Liver (tissue), 8 donors: ENCODE measurements at regions not wholly inside any gene's neighbourhood (a gene's known extent, or its start where the extent isn't known, plus 50 kb on each side); places are given as distances from the start of the nearest gene placed in this dataset.

ENCODE experiments used
- DNase-seq: peaks from one replicate; pipeline ENCODE4 v3.0.0-alpha.2; 2017; ENCODE audit warnings: low spot score
- H3K27ac ChIP-seq, 2 donors: one replicate each; pipeline ENCODE4 v1.7.0; 2013; ENCODE audit warnings: inconsistent platforms in 2 of 2, low read length in 2 of 2, control low read depth in 1 of 2, low read depth in 1 of 2, mild to moderate bottlenecking in 1 of 2
- H3K27me3 ChIP-seq, 4 donors: one replicate each; pipeline versions ENCODE4 v1.6.1 to v1.7.0; 2013; ENCODE audit warnings: low read length in 3 of 4, inconsistent platforms in 1 of 4, mild to moderate bottlenecking in 1 of 4, moderate library complexity in 1 of 4; ENCODE audit not compliant: control insufficient read depth in 4 of 4, insufficient read depth in 4 of 4
- H3K36me3 ChIP-seq, 4 donors: one replicate each; pipeline versions ENCODE4 v1.6.1 to v1.7.0; 2013; ENCODE audit warnings: low read length in 3 of 4, mild to moderate bottlenecking in 3 of 4, low read depth in 1 of 4, moderate library complexity in 1 of 4; ENCODE audit not compliant: control insufficient read depth in 4 of 4, insufficient read depth in 3 of 4
- H3K4me1 ChIP-seq, 4 donors: one replicate each; pipeline versions ENCODE4 v1.6.1 to v1.7.0; 2013; ENCODE audit warnings: low read length in 3 of 4, mild to moderate bottlenecking in 3 of 4, moderate library complexity in 1 of 4; ENCODE audit not compliant: control insufficient read depth in 4 of 4, insufficient read depth in 4 of 4
- H3K4me3 ChIP-seq, 3 donors: one replicate each; pipeline versions ENCODE4 v1.6.1 to v1.7.0; 2013; ENCODE audit warnings: low read length in 3 of 3, control low read depth in 1 of 3, low read depth in 1 of 3, mild to moderate bottlenecking in 1 of 3
- H3K9ac ChIP-seq, 2 donors: one replicate each; pipeline ENCODE4 v1.7.0; 2013; ENCODE audit warnings: low read length in 2 of 2, mild to moderate bottlenecking in 2 of 2, moderate library complexity in 2 of 2, control low read depth in 1 of 2, low read depth in 1 of 2
- H3K9me3 ChIP-seq, 4 donors: one replicate each; pipeline versions ENCODE4 v1.6.1 to v1.7.0; 2013; ENCODE audit warnings: low read length in 3 of 4; ENCODE audit not compliant: control insufficient read depth in 4 of 4
- CTCF ChIP-seq: fragments of 150-350 bp; IDR thresholded peaks from 2 replicates; pipeline ENCODE4 v1.5.1; 2017; ENCODE audit warnings: improper control_type of control experiment, low read depth, low read length; ENCODE audit not compliant: missing input control
- EGR1 ChIP-seq, 2 donors: IDR thresholded peaks; 2 replicates each; pipeline ENCODE4 v1.6.1; 2016 to 2018; ENCODE audit warnings: antibody characterized with exemption in 2 of 2, low read depth in 2 of 2
- FOXA1 ChIP-seq: IDR thresholded peaks from 2 replicates; pipeline ENCODE4 v1.6.1; 2016; ENCODE audit warnings: antibody characterized with exemption
- GABPA ChIP-seq, 2 donors: IDR thresholded peaks in 1 of 2; conservative IDR thresholded peaks in 1 of 2; 2 replicates each; pipeline ENCODE4 v1.6.1; 2016; ENCODE audit warnings: antibody characterized with exemption in 2 of 2, mild to moderate bottlenecking in 1 of 2, moderate library complexity in 1 of 2
- HNF4A ChIP-seq, 2 donors: conservative IDR thresholded peaks; 2 replicates each; pipeline ENCODE4 v1.6.1; 2016; ENCODE audit warnings: antibody characterized with exemption in 2 of 2, mild to moderate bottlenecking in 2 of 2
- HNF4G ChIP-seq: IDR thresholded peaks from 2 replicates; pipeline ENCODE4 v1.6.1; 2016; ENCODE audit warnings: antibody characterized with exemption
- JUND ChIP-seq, 2 donors: IDR thresholded peaks; 2 replicates each; pipeline ENCODE4 v1.6.1; 2016; ENCODE audit warnings: antibody characterized with exemption in 2 of 2
- MAX ChIP-seq: IDR thresholded peaks from 2 replicates; pipeline ENCODE4 v1.6.1; 2016; ENCODE audit warnings: antibody characterized with exemption
- NR2F2 ChIP-seq: IDR thresholded peaks from 2 replicates; pipeline ENCODE4 v1.6.1; 2016; ENCODE audit warnings: antibody characterized with exemption
- RAD21 ChIP-seq, 2 donors: IDR thresholded peaks; 2 replicates each; pipeline ENCODE4 v1.6.1; 2016; ENCODE audit warnings: antibody characterized with exemption in 2 of 2, mild to moderate bottlenecking in 2 of 2
- REST ChIP-seq: IDR thresholded peaks from 2 replicates; pipeline ENCODE4 v1.6.1; 2016; ENCODE audit warnings: antibody characterized with exemption, mild to moderate bottlenecking
- RXRA ChIP-seq, 2 donors: IDR thresholded peaks; 2 replicates each; pipeline ENCODE4 v1.6.1; 2017 to 2018; ENCODE audit warnings: antibody characterized with exemption in 2 of 2, mild to moderate bottlenecking in 1 of 2
- SP1 ChIP-seq: IDR thresholded peaks from 2 replicates; pipeline ENCODE4 v1.6.1; 2018; ENCODE audit warnings: antibody characterized with exemption, mild to moderate bottlenecking
- TAF1 ChIP-seq: conservative IDR thresholded peaks from 2 replicates; pipeline ENCODE4 v1.6.1; 2016; ENCODE audit warnings: antibody characterized with exemption, mild to moderate bottlenecking
- YY1 ChIP-seq: IDR thresholded peaks from 2 replicates; pipeline ENCODE4 v1.6.1; 2016; ENCODE audit warnings: antibody characterized with exemption, mild to moderate bottlenecking
- WGBS: extraction: QIAGEN DNeasy Blood & Tissue Kit; methylation state at CpG from one replicate; pipeline ENCODE4 v1.1.7; 2013; 5-methylcytosine and 5-hydroxymethylcytosine counted together
- donor health status: healthy.
- donor health status: healthy.
- donor health status: healthy.
- donor health status: healthy.
- donor health status: healthy.

GRCh38 chr2:196331851-196332250, 160.5 kb upstream of the STK17B start:
- Histone ChIP-seq H3K27ac (no peak overlapping the region), H3K9me3 (no peaks in the 10 kb centered on the region), H3K36me3 (no peaks in the 10 kb centered on the region), H3K9ac (no peak overlapping the region), H3K27me3 (no peaks in the 10 kb centered on the region), H3K4me1 (no peaks in the 10 kb centered on the region), H3K4me3 (no peak overlapping the region)
- WGBS: 37% methylated on average over 4 of the region's 4 CpGs
- TF ChIP-seq GABPA (IDR thresholded peaks at IDR 0.05 in 1 of 2, conservative IDR thresholded peaks at IDR 0.05 in 1 of 2) (no peak), SP1 (no peak), HNF4G (no peak), HNF4A (conservative IDR thresholded peaks at IDR 0.05) (no peak), TAF1 (no peak), FOXA1 (no peak), RXRA (IDR thresholded peaks at IDR 0.05) (no peak), YY1 (no peak)
- no peak for DNase-seq

- H3K4me1 ChIP-seq: no peaks in the 10 kb centered on the region
- no peaks in the 10 kb centered on the region for H3K9me3 ChIP-seq
- H3K36me3 ChIP-seq: no peaks in the 10 kb centered on the region
- H3K27ac ChIP-seq: no peak overlapping the region
- no peak overlapping the region for H3K4me3 ChIP-seq
- no peaks in the 10 kb centered on the region for H3K27me3 ChIP-seq
- DNase-seq: no peak
- H3K9ac ChIP-seq: no peak overlapping the region
- TF ChIP-seq SP1 (no peak), HNF4G (no peak), JUND (IDR thresholded peaks at IDR 0.05) (no peak), TAF1 (no peak)
Observed at GRCh38 chr2:196333397-196333796, 162.0 kb upstream of the STK17B start.

GRCh38 chr2:196334710-196335109, 163.3 kb upstream of the STK17B start:
- Histone ChIP-seq H3K36me3 (no peaks in the 10 kb centered on the region), H3K9ac (no peak overlapping the region), H3K9me3 (no peaks in the 10 kb centered on the region), H3K27ac (no peak overlapping the region), H3K4me3 (no peak overlapping the region), H3K4me1 (no peaks in the 10 kb centered on the region), H3K27me3 (no peaks in the 10 kb centered on the region)
- no peak for DNase-seq
- no peak for TF ChIP-seq TAF1
- TF ChIP-seq CTCF: no peak
- TF ChIP-seq EGR1 (IDR thresholded peaks at IDR 0.05; ENCODE audit: low read depth in 2 of 2): no peak
- TF ChIP-seq HNF4A (conservative IDR thresholded peaks at IDR 0.05): no peak
- no peak for TF ChIP-seq RAD21 (IDR thresholded peaks at IDR 0.05)
- TF ChIP-seq YY1: no peak
- TF ChIP-seq NR2F2: no peak
- TF ChIP-seq FOXA1: no peak
- TF ChIP-seq REST: no peak
- TF ChIP-seq MAX: no peak
- 89% methylated on average over 3 of the region's 3 CpGs for WGBS
